CD4-positive, alpha-beta T cell treated with Interleukin-4 for 4 hours (primary cell): ENCODE measurements at regions not wholly inside any gene's neighbourhood (a gene's known extent, or its start where the extent isn't known, plus 50 kb on each side); places are given as distances from the start of the nearest gene placed in this dataset.

Experiments used
- DNase-seq: peaks from one replicate; pipeline ENCODE4 v3.0.0-alpha.2; 2020

DNA sequence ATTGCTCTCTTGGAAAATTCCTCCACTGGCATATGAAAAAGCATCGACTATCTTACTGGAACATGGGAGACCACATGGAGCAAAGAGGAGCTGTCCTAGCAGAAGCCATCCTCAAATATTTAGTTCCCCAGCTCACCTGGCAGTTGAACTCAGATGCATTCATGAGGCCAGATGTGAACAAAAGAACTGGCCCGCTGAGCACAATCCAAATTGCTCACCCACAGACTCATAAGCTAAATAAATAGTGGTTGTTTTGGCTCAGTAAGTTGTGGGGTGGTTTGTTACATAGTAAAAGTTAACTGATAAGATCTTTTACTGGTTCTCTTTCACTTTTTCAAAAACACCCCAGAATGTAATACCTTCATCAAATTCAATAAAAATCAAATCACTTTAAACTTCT is 108.6 kb upstream of the CWC22 start:
- DNase-seq: no peak

DNA sequence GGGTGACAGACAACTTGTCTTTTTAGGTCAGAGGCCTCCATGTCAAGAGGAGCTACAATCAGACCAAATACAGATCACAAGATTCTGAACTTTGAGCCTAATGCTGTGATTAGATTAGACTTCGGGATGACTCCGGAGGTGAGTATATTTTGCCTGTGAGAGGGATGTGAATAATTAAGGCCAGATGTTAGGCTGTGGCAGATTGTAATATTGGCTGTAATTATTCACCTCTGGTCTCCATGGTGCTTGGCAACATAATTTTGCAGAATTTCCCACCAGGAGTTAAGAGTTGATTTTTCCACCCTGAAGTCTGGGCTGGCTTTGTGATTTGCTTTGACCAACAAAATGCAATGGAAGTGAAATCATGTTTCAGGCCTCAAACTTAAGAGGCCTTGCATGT is 108.2 kb upstream of the CWC22 start:
- DNase-seq: no peak

DNA sequence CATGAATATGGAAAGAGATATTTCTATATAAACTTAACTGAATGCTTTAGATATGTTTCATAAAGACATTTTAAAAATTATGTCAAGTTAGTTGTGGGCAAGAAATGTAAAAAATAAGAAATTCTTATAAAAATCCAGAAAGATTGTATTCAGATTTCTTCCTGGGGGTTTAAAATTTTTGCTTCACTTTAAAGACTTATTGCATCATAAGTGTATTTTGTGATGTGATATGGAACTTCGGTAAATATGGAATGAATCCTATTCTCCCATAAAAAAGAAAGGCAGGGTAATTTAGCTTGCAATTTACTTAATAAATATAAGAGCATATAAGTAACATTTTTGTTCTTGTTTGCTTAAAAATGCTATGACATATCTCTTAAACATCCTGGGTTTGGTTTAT is 104.8 kb upstream of the CWC22 start:
- DNase-seq: no peak

DNA sequence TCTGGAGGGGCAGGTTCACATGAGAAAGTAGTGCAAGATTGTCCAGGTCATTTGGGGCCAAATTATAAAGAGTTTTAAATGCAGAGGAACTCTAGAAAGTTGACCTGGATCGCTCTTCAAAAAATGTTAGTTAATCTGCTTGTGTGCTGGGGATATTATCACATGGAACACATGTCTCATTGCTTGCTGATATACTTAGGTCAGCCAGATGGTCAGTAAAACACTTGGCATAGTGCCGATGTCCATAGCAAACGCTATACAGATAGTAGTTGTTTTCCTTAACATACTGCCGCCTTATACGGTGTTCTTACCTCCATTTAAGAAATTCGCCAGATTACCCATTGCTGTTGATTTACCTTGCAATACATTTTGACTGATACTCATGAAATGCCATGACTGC is 103.4 kb upstream of the CWC22 start:
- no peak for DNase-seq

- DNase-seq: no peak
These were observed 94.7 kb upstream of the CWC22 start for GRCh38 chr2:180101846-180102245.

DNA sequence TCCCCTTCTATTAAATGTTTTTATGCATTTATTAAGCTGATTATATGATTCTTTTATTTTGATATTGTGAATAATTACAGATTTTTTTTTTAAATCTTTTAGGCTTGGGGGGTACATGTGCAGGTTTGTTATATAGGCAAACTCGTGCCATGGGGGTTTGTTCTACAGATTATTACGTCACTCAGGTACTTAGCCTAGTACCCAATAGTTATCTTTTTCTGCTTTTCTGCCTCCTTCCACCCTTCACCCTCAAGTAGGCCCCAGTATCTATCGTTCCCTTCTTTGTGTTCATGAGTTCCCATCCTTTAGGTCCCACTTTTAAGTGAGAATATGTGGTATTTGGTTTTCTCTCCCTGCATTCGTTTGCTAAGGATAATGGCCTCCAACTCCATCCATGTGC is 92.2 kb upstream of the CWC22 start:
- DNase-seq: no peak

- no peak for DNase-seq
These were observed 78.0 kb upstream of the CWC22 start for GRCh38 chr2:180085144-180085543.

- no peak for DNase-seq
These were observed 70.3 kb upstream of the CWC22 start for GRCh38 chr2:180077295-180077906.

DNA sequence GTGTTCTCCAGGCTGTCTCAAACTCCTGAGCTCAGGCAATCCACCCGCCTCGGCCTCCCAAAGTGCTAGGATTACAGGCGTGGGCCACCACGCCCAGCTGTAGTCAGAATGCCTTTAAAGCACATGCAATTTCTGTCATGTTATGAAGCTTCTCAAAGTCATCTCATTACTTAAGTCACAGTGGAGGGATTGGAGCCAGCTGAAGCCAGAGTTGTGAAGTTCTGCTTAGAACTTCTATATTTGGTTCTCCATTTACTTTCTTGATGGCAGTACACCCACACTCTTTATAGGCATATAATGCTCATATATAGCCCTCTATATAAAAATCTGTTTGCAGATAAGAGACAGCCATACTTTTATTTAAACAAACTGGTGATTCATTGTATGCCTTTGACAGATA is 68.8 kb upstream of the CWC22 start:
- no peak for DNase-seq

DNA sequence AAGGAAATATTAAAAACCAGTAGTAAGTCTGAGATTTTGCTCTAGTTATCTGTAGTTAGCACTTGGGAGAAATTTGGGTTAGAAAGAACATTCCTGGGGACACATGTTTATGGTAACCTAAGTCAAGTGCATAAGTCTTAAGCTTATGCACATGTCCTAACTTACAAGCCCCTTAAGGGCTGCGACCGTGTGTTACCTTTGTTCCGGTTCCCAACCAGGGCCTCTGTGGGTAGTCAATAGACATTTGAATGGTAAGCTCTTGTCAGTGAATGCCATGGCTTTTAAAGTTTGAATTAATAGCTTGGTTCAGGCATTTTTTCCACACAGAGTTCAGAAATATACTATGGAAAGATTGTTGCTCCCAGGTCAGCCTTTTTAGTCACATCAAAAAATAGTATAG is 64.7 kb upstream of the CWC22 start:
- DNase-seq: no peak

DNA sequence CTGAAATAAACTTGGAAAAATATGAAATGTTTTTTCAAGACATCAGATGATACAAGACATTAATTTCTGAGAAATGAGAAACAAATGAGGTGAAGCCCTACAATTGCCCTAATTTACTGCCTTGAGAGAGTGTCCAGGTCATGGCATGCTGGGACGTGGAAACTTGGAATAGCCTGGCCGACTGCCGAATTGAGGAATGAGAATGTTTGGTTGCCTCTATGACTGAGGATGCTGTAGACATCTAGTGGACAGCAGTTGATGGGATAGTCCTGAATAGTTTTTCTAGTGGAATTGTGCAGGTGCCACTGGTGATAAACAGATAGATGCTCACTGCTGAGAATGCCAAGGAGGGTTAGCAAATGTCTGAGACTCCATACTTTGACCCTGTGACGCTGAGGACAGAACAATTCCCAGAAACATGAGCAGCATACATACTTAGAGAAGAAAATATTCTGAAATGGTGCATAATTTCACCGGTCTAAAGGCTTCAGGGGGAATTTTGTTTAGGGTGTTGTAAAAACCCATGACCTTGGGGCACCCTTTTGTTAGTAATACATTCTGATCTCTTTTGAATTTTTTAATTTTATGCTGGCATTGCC is 56.5 kb upstream of the CWC22 start:
- no peak for DNase-seq

DNA sequence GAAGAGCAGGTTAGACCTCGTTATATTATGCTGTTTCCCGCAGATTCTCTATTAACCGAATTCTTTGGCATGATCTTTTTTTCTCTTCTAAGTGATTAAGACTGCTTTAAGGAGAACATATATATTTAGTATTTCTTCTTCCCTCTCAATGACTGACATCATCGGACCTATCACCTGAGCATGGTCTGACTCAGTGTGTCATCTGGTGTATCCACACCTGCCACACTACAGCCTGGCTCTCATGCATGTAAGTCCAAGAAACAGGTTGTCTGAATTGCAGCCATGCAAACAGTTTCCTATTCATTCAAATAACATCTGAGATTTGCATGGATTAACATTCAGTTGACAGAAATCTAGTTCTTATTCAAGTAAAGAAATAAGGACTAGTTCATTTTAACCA is 55.1 kb upstream of the CWC22 start:
- no peak for DNase-seq

DNA sequence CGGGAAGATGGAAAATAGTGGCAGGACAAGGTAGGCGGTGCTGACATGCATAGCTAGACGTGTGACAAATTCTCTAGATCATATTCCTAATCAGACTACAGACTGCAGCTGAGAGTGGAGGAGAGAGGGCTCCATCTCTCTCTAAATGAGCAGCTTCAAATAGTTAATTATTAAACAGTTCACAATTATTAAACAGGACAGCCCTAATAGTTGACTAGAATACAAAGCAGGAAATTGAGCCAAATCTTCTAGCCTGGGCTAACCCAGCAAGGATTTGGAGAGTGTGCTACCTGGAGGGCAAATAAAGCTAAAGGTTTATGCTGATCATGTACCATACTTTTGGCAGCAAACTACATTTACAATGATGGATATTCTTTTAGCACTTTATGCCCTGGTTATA is 54.4 kb upstream of the CWC22 start:
- no peak for DNase-seq

DNA sequence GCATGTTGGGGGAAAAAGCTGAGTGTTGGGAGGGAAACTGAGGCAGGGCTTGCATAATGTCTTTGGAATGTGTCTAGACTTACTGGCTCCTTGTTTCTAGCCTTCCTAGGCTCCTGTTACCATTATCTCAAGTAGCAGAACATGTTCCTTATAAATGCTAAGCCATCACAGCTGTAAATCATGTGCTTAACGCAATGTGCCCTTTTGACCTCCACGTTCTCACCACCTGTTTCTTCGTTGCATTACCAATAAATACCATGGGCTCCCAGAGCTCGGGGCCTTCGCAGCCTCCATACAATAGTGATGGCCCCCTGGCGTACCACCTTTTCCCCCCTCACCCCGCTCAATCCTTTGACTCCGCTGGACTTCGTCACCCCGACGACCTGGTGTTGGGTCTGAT is 54.0 kb upstream of the CWC22 start:
- DNase-seq: no peak

GRCh38 chr2:180058993-180059392 is 51.9 kb upstream of the CWC22 start:
- DNase-seq: no peak

DNA sequence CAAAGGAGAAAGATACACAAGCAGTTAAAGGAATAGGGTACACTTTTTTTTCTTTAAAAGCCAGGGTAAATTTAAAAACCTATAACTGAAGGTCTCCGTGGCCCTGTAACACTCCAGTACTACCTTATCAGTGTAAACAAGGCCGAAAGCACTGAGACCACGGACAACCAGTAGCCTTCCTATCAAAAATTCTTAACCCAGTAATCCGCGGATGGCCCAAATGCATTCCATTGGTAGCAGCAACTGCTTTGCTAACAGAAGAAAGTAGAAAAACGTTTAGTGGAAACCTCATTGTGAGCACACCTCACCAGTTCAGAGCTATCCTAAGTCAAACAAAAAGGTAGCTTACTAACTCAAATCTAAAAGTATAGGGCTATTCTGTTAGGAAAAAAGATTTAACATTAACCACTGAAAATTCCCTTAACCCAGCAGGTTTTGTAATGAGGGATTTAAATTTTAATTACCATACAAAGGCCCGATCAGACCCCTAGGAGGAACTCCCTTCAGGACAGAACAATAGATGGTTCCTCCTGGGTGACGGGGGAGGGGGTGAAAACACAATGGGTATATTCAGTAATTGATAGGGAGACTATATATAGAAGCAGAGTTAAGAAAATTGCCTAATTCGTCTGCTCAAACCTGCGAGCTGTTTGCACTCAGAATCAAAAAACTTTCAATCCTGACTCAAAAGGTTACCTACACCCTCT is 50.8 kb upstream of the CWC22 start:
- DNase-seq: no peak
